Neutrophil (primary cell): ENCODE measurements at regions not wholly inside any gene's neighbourhood (a gene's known extent, or its start where the extent isn't known, plus 50 kb on each side); places are given as distances from the start of the nearest gene placed in this dataset.

Source experiments
- H3K27ac ChIP-seq: fragments of 200-600 bp; sonication (generic); 2 replicates; pipeline ENCODE4 v1.5.1; 2016; ENCODE audit warnings: mild to moderate bottlenecking, moderate library complexity
- H3K27me3 ChIP-seq: fragments of 200-600 bp; sonication (generic); 2 replicates; pipeline ENCODE4 v1.6.0; 2016; ENCODE audit warnings: mild to moderate bottlenecking
- H3K36me3 ChIP-seq: fragments of 200-600 bp; sonication (generic); 2 replicates; pipeline ENCODE4 v1.5.1; 2017
- H3K4me1 ChIP-seq, 2 experiments: fragments of 200-600 bp in 1 of 2; sonication (generic) in 1 of 2; 1 replicate in 1 of 2; 2 replicates in 1 of 2; pipeline versions ENCODE4 v1.5.1 to v1.6.1; 2013 to 2016; ENCODE audit warnings: low read depth in 1 of 2, low read length in 1 of 2, mild to moderate bottlenecking in 1 of 2, moderate library complexity in 1 of 2; ENCODE audit not compliant: control insufficient read depth in 1 of 2, insufficient read depth in 1 of 2
- H3K4me3 ChIP-seq, 2 experiments: fragments of 200-600 bp in 1 of 2; sonication (generic) in 1 of 2; 1 replicate in 1 of 2; 2 replicates in 1 of 2; pipeline ENCODE4 v1.5.1; 2013 to 2016; ENCODE audit warnings: low read depth in 1 of 2, low read length in 1 of 2, mild to moderate bottlenecking in 1 of 2, moderate library complexity in 1 of 2
- H3K9me3 ChIP-seq: fragments of 200-600 bp; sonication (generic); 2 replicates; pipeline ENCODE4 v1.5.1; 2016
- CTCF ChIP-seq: fragments of 200-600 bp; sonication (generic); IDR thresholded peaks from 2 replicates; pipeline ENCODE4 v1.5.1; 2016; ENCODE audit warnings: antibody characterized with exemption

GRCh38 chr21:38039841-38040240 is 123.6 kb upstream of the KCNJ6 start:
- Histone ChIP-seq H3K27me3 (peaks cover 22% of the 10 kb centered on the region), H3K9me3 (no peaks in the 10 kb centered on the region), H3K36me3 (no peaks in the 10 kb centered on the region), H3K4me1 (no peaks in the 10 kb centered on the region), H3K4me3 (no peak overlapping the region), H3K27ac (no peak overlapping the region)
- no peak for TF ChIP-seq CTCF

- no peaks in the 10 kb centered on the region for H3K36me3 ChIP-seq
- no peak for TF ChIP-seq CTCF
- no peak overlapping the region for H3K27ac ChIP-seq
- no peak overlapping the region for H3K4me3 ChIP-seq
- peaks cover 18% of the 10 kb centered on the region for H3K27me3 ChIP-seq
- no peaks in the 10 kb centered on the region for H3K4me1 ChIP-seq
- no peaks in the 10 kb centered on the region for H3K9me3 ChIP-seq
Observed at GRCh38 chr21:38041493-38041892, 125.2 kb upstream of the KCNJ6 start.

- no peak for TF ChIP-seq CTCF
- Histone ChIP-seq H3K9me3 (no peaks in the 10 kb centered on the region), H3K4me1 (no peaks in the 10 kb centered on the region), H3K4me3 (no peak overlapping the region), H3K36me3 (no peaks in the 10 kb centered on the region), H3K27me3 (peaks cover 12% of the 10 kb centered on the region), H3K27ac (no peak overlapping the region)
Observed at GRCh38 chr21:38042246-38042645, 126.0 kb upstream of the KCNJ6 start.

- Histone ChIP-seq H3K36me3 (no peaks in the 10 kb centered on the region), H3K27me3 (no peaks in the 10 kb centered on the region), H3K4me3 (no peak overlapping the region), H3K9me3 (no peaks in the 10 kb centered on the region), H3K27ac (no peak overlapping the region), H3K4me1 (no peaks in the 10 kb centered on the region)
- no peak for TF ChIP-seq CTCF
Observed at GRCh38 chr21:38048167-38048566, 131.9 kb upstream of the KCNJ6 start.

- Histone ChIP-seq H3K4me1 (no peaks in the 10 kb centered on the region), H3K9me3 (no peaks in the 10 kb centered on the region), H3K36me3 (no peaks in the 10 kb centered on the region), H3K4me3 (no peak overlapping the region), H3K27me3 (no peaks in the 10 kb centered on the region), H3K27ac (no peak overlapping the region)
- no peak for TF ChIP-seq CTCF
Observed at GRCh38 chr21:38054334-38054733, 138.1 kb upstream of the KCNJ6 start.

- Histone ChIP-seq H3K4me1 (no peaks in the 10 kb centered on the region), H3K9me3 (no peaks in the 10 kb centered on the region), H3K27me3 (no peaks in the 10 kb centered on the region), H3K27ac (no peak overlapping the region), H3K4me3 (no peak overlapping the region), H3K36me3 (no peaks in the 10 kb centered on the region)
- TF ChIP-seq CTCF = no peak
Observed at GRCh38 chr21:38056481-38056880, 140.2 kb upstream of the KCNJ6 start.
